Omental fat pad (tissue), 3 donors: ENCODE measurements at regions not wholly inside any gene's neighbourhood (a gene's known extent, or its start where the extent isn't known, plus 50 kb on each side); places are given as distances from the start of the nearest gene placed in this dataset.

Experiments
- ATAC-seq: fragments of 150-250 bp; one replicate; pipeline ENCODE4 v1.9.1; 2016; ENCODE audit warnings: mild to moderate bottlenecking, moderate library complexity; ENCODE audit not compliant: low FRiP score
- DNase-seq: peaks from one replicate; pipeline ENCODE4 v3.0.0-alpha.2; 2019; ENCODE audit warnings: low spot score
- CTCF ChIP-seq, 3 donors: fragments of 450-650 bp; IDR thresholded peaks; one replicate each; pipeline ENCODE4 v1.5.1; 2016 to 2017; ENCODE audit warnings: antibody characterized with exemption in 3 of 3, mild to moderate bottlenecking in 3 of 3, moderate library complexity in 2 of 3

GRCh38 chr16:72309001-72309400, 137.0 kb upstream of the PMFBP1 start:
- TF ChIP-seq CTCF (IDR thresholded peaks at IDR 0.05), result no peak
- DNase-seq (no peak), ATAC-seq (no peak)

DNA sequence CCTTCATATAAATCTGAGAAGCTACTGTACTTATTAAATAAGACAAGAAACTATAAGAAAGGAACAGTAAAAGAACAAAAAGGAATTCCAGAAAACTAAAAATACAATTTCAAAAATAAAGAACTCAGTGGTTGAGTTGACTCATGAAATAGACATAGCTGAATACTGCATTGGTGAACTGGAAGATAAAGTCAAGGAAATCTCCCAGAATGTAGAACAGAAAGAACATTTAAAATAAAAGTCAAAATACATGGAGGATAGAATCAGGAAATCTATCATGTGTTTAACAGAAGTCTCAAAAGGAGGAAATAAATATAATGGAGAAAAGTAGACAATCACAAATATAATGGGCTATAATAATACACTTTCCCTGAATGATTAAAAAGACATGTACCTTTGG, 136.4 kb upstream of the PMFBP1 start:
- no peak for DNase-seq
- TF ChIP-seq CTCF (IDR thresholded peaks at IDR 0.05), result no peak

DNA sequence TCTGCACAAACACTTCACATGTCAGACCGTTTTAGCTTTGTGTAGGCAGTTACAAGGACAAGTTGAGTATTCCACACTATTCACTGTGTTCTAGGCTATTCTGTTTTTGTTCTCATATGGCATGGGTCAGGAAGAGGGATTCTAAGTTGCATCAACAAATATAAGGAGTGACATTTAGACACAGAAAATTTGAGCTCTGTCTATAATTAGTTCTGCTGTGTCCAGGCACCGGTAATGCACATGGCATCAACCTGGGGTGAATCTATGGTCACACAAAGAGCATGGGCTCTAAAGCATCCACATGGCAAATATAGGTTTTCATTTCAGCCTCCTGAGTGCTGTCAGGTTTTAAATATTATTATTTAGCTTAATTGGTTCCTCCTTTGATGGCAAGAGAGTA, 130.4 kb upstream of the PMFBP1 start:
- ATAC-seq (no peak), DNase-seq (no peak)
- no peak for TF ChIP-seq CTCF (IDR thresholded peaks at IDR 0.05)

More for the DNA sequence above, 136.4 kb upstream of the PMFBP1 start:
- no peak for ATAC-seq

DNA sequence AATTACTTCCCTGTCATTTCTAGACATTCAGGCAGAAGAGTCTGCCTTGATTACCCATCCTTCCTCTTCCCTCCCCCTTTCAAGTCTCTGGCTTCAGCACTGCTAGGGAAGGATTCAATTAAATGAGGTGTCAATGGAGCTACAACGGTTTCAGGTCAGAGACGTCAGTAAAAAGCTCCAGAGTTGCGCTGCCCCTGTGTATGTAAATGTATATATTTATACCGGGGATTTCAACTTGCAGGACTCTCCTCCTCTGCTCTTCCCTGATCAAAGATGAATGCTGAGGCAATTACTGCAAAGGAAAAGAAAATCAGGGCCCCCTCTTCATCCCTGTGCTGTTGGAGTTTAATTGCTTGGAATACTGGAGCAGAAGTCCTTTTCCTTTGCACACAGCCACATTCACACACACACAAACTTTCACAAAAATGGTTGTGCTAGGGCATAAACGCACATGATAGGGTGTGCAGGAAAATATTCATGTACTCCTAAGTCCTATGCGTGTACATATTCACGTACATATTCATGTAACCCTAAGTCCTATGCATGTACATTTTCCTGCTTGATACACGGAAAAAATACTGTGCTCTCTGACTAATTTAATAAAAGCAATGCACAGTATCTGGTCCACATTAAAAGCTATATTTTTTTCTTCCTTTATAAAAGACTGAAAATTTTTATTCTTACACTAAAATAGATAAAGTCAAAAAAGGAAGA, 129.7 kb upstream of the PMFBP1 start:
- ATAC-seq, result no peak
- no peak for TF ChIP-seq CTCF (IDR thresholded peaks at IDR 0.05)
- DNase-seq, result no peak

DNA sequence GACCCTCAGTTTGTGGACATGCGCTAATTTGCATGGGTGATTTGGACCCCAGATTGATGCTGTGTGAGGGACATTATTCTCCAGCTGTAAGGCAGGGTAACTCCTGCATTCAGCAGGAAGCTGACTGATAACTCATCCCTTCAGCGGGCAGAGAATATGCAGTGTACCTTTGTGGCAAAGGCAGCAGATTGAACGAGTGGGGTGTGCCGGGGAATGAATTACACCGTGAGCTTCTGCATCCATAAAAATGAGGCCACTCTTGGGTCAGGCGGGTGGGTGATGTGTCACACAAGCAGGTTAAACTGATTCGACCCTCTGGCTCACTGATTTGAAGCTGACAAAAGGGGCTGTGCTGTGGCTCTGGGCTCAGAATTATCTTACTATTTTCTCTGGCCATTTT, 128.9 kb upstream of the PMFBP1 start:
- TF ChIP-seq CTCF (IDR thresholded peaks at IDR 0.05), result no peak
- no peak for ATAC-seq
- DNase-seq, result no peak

GRCh38 chr16:72299684-72300243, 127.8 kb upstream of the PMFBP1 start:
- no peak for ATAC-seq
- no peak for TF ChIP-seq CTCF (IDR thresholded peaks at IDR 0.05)
- no peak for DNase-seq

GRCh38 chr16:72298961-72299360, 127.0 kb upstream of the PMFBP1 start:
- ATAC-seq (no peak), DNase-seq (no peak)
- no peak for TF ChIP-seq CTCF (IDR thresholded peaks at IDR 0.05)
